HL-60/S4 treated with phorbol 12-myristate 13-acetate at 8.2 ng/mL for 4 days and 3 days (cell line): ENCODE measurements at regions not wholly inside any gene's neighbourhood (a gene's known extent, or its start where the extent isn't known, plus 50 kb on each side); places are given as distances from the start of the nearest gene placed in this dataset.
"Not testable (repeated sequence)": the region's sequence is repeated elsewhere in the genome, so short reads cannot be mapped to it uniquely, and the experiment has no call there.

Source experiments
- in situ Hi-C: fragments of 300-500 bp; cut with MboI; formaldehyde crosslinking; loops from 2 replicates; pipeline ENCODE4 v1.15.0; 2022; ENCODE audit warnings: low sequenced_read_pairs

GRCh38 chr15:39501366-39502081 lies 79.4 kb upstream of the THBS1 start:
- in situ Hi-C loops = no loop called here

GRCh38 chr15:39502082-39502447 lies 78.8 kb upstream of the THBS1 start:
- in situ Hi-C loops = no loop called here

DNA sequence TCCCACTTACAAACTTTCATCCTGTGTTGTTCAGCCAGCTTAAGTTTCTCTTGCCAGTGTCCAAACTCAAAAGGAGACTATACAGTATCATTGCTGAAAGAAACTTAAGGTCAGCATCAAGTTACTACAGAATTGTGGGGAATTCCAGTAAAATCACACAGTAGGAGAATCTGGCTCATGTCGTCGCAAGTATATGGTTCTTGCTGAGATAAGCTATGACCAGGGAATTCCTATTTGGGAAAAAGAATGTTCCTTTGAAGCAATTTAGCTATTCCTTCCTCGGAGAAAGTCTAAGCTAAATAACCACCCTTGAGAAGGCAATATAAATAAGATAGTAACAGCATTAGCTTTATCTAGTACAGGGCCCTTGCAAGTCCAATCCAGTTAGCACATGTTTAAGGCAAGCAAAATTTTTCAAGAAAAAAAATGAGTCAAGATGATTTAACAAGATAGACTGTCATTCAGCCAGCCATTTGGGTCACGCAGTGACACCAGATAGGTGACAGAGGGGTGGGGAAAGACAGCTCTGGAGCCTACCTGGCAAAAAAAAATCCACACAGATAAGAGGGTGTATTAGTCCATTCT lies 78.2 kb upstream of the THBS1 start:
- in situ Hi-C loops = no loop called here

DNA sequence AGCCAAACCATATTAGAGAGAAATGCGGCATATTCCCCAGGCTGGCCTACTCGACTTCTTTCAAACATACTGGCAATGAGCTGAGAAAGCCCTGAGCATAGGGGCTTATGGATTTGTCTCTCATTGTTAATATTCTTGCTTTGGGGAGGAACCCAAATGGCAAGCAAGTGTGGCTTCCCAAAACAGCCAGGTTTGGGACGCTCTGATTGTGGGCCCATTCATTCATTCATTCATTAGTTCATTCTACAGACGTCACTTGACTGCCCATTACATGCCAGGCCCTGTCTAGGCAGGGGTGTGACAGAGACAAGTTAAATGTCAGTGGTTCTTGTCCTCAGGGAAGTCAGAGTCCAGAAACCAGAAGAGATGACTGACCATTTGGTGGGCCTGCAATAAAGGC lies 77.4 kb upstream of the THBS1 start:
- in situ Hi-C loops = no loop called here

GRCh38 chr15:39504808-39505207 lies 76.1 kb upstream of the THBS1 start:
- in situ Hi-C loops = no loop called here

- in situ Hi-C loops = no loop called here
Measured at GRCh38 chr15:39506146-39506545, 74.7 kb upstream of the THBS1 start.

DNA sequence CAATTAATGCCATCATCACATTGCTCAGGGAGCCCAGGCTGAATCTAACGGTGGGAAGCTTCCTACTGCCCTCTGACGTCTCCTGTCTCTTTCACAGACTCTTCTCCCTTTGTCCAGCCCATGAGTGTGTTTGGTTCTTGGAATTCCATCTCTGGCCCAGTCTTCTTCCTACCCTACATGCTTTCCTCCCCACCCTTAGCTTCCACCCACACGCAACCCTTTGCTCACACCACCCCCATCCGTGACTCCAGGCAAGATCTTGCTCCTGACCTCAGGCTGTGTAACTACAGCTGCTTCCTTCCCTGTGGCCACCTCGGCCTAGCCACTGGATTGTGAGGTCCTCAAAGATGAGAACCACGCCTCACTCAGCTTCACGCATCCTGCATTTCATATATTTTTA lies 72.3 kb upstream of the THBS1 start:
- in situ Hi-C loops = no loop called here

DNA sequence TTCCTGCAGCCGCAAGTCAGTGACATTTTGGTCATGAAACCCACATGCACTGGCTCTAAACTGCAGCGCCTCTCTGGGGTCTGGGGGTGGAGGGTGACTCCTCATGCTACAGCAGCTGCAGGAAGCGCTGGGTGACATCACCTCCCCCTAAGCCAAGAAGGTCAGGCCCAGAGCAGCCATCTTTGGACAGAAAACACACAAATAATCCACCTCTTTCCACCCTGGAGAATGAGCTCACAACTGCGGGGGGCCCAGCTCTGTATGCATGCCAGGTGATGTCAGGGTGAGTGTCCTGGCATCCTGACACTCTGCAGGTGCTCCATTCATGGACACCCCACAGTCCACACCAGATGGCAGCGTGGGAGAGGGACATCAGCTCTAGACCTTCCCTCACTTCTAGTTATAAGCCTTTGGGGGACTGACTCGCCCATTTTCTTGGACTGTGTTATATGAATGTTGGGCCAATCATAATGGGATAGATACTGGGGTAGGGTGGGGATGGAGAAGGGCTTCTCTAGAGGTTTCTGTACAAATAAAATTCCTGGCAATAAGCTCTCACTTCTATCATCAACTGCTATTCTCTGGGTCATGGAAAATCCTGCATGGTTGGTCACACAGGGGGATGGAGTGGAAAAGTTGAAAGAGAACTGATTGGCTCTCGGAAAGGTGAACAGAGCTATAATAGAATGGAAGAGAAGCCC lies 70.7 kb upstream of the THBS1 start:
- in situ Hi-C loops = no loop called here

GRCh38 chr15:39511000-39511915 lies 69.6 kb upstream of the THBS1 start:
- in situ Hi-C loops = no loop called here

DNA sequence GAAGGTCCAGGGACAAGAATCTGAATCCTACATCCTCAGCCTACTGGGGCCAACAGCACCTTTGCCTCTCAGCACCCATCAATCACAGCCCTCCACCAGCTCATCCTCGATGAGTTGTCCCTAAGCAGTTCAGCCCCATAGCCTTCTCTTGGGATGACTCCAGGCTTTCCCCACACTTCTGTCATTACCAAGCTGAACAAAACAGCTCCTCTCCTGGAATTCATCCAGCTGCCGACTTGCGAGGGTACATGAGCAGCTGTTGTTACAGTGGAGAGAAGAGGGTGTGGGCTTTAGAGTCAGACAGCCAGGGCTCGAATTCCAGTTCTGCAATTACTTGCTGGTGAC lies 69.0 kb upstream of the THBS1 start:
- in situ Hi-C loops = no loop called here

DNA sequence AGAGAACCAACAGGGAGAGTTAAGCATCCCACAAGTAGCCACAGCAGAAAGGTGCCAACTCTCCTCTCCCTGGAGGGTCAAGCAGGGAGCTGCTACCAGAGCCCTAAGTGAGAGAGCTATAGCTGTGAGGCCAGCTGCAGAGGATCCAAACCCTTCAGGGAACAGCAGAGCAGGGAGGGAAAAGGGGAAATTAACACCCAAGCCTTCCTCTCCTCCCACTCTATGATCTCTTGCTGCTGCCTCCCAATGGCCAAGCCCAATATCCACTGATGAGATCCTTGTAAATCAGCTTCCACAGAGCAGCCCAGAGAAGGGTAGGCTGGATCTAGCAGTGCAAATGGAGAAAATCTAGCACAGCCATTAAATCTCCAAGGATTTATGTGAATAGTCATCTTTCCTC lies 68.2 kb upstream of the THBS1 start:
- in situ Hi-C loops = no loop called here

DNA sequence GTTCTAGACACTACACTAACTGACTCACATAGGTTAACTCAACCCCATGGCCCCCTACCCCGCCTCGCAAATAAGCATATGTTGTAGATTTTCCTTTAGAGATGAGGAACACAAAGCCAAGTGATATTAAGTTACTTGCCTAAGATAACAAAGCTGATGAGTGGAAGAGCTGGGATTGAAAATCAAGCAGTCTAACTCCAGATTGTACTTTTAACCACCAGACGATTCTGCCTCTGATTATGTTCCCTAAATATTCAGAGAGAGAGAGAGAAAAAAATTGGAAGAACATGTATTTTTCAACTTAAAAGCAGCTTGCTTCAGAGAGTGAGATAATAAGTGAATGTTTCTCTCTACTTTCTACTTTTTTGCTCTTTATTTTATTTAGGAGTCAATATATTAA lies 66.9 kb upstream of the THBS1 start:
- in situ Hi-C loops = no loop called here

DNA sequence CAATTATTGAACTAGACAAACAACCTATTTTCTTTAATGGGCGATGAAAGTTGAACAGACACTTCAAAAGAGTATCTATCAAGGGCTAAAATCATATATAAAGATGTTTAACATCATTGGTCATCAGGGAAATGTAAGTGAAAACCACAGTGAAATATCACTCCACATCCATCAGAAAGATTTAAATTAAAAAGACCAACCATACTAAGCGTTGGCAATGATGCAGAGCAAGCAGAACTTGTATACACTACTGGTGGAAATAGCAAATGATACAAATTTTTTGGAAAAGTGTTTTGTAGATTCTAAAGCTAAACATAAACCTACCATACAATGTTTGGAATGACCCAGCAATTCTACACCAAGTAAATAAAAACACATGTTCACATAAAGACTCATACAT lies 65.9 kb upstream of the THBS1 start:
- in situ Hi-C loops = no loop called here

DNA sequence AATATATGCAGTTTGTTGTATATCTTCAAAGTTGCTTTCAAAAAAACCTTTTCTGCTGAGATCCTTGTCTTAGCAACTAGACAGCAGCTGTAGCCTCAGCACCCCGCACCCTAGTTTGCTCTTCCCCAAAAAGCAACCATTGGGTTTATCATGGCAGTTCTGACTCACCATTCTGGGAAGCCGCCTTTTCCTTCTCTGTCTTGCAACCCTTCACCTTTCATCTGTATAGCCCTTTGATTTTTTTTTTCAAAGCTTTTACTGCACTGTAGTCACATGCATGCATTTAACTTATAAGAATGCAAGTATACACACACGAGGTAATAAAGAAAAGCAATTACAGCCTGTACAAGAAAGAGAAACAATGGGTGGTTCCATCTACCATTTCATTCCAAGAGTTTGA lies 65.1 kb upstream of the THBS1 start:
- in situ Hi-C loops = no loop called here

- in situ Hi-C loops = no loop called here
Measured at GRCh38 chr15:39517122-39517855, 63.6 kb upstream of the THBS1 start.

- in situ Hi-C loops = not testable (repeated sequence)
Measured at GRCh38 chr15:39523968-39524367, 56.9 kb upstream of the THBS1 start.

DNA sequence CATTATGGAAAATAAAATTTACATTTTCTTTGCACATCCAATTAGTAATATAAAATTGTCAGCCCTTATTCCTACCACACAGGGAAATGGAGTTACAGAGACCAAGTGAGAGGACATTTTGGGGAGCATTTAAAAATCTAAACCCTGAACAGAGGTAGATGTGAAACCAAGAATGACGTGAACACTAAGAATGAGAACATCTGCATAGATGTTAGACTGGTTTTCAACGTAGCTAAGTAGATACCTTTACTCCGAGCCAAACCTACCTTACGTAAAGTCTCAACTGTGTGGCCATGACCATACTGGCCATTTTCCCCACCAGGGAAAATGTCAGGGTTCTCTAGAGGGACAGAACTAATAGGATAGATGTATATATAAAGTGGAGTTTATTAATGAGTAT lies 51.4 kb upstream of the THBS1 start:
- in situ Hi-C loops = no loop called here

DNA sequence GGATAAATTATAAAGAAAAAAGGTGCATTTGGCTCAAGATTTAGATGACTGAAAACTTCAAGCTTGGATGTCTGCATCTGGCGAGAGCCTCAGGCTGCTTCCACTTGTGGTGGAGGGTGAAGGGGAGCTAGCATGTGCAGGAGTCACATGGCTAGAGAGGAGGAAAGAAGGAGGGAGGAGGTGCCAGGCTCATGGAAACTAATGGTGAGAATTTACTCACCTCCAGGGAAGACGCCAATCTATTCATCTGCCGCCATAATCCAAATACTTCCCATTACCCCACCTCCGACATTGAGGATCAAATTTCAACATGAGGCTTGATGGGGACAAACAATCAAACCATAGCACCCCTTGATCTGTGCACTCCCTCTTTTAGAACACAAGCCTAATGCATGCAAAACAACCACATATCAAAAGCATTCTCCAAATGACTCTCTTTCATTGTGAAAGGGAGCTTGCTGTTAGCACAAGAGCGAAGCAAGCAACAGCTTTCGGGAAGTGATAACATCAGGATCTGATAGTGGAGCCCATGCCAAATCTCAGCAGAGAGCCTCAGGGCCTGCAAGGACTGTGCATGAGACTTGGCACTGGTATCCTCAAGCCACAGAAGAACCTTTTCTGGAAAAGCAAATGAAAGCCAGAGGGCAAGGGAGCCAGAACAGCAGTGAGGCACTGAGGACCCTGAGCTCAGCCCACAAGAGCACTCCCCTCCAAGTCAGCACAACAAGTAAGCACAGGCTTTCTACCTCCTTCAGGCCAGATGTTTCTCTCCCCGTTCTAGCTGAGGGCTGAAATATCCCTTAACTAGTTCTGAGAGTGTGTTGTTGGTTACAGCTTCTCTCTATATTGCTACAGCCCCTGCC lies 50.2 kb upstream of the THBS1 start:
- in situ Hi-C loops = no loop called here
